HG02759 (cell line): ENCODE measurements at regions not wholly inside any gene's neighbourhood (a gene's known extent, or its start where the extent isn't known, plus 50 kb on each side); places are given as distances from the start of the nearest gene placed in this dataset.
"Not testable (repeated sequence)": the region's sequence is repeated elsewhere in the genome, so short reads cannot be mapped to it uniquely, and the experiment has no call there.

ENCODE experiments used
- ATAC-seq: cut with Tn5 transposase; IDR thresholded peaks from one replicate; pipeline ENCODE4 v1.9.1; 2021; ENCODE audit warnings: mild to moderate bottlenecking, moderate library complexity; ENCODE audit not compliant: unreplicated experiment

- no peak for ATAC-seq
Measured at GRCh38 chr16:35195173-35195863, 1735.9 kb downstream of the TP53TG3F start.

GRCh38 chr16:35195864-35196216, 1736.4 kb downstream of the TP53TG3F start:
- no peak for ATAC-seq

- no peak for ATAC-seq
Measured at GRCh38 chr16:35196313-35196712, 1736.9 kb downstream of the TP53TG3F start.

GRCh38 chr16:35197656-35198055, 1738.2 kb downstream of the TP53TG3F start:
- ATAC-seq, result no peak

- ATAC-seq, result no peak
Measured at GRCh38 chr16:35198223-35199199, 1739.1 kb downstream of the TP53TG3F start.

GRCh38 chr16:35200662-35201061, 1741.2 kb downstream of the TP53TG3F start:
- ATAC-seq, result no peak

- ATAC-seq, result no peak
Measured at GRCh38 chr16:35201151-35201550, 1741.7 kb downstream of the TP53TG3F start.

- no peak for ATAC-seq
Measured at GRCh38 chr16:35203636-35204035, 1744.2 kb downstream of the TP53TG3F start.

- ATAC-seq, result no peak
Measured at GRCh38 chr16:35207059-35207999, 1747.9 kb downstream of the TP53TG3F start.

GRCh38 chr16:35208001-35208935, 1748.9 kb downstream of the TP53TG3F start:
- ATAC-seq, result no peak

- no peak for ATAC-seq
Measured at GRCh38 chr16:35210681-35211433, 1751.4 kb downstream of the TP53TG3F start.

- ATAC-seq, result no peak
Measured at GRCh38 chr16:35214840-35215239, 1755.4 kb downstream of the TP53TG3F start.

- ATAC-seq, result no peak
Measured at GRCh38 chr16:35215287-35215686, 1755.9 kb downstream of the TP53TG3F start.

GRCh38 chr16:35216261-35216660, 1756.8 kb downstream of the TP53TG3F start:
- ATAC-seq, result not testable (repeated sequence)

- no peak for ATAC-seq
Measured at GRCh38 chr16:35221482-35222185, 1762.2 kb downstream of the TP53TG3F start.

- ATAC-seq, result no peak
Measured at GRCh38 chr16:35234679-35235078, 1775.3 kb downstream of the TP53TG3F start.

- ATAC-seq, result no peak
Measured at GRCh38 chr16:35239561-35239960, 1780.1 kb downstream of the TP53TG3F start.

- no peak for ATAC-seq
Measured at GRCh38 chr16:35249051-35249450, 1789.6 kb downstream of the TP53TG3F start.
